Epithelial cell of esophagus (primary cell): ENCODE measurements at regions not wholly inside any gene's neighbourhood (a gene's known extent, or its start where the extent isn't known, plus 50 kb on each side); places are given as distances from the start of the nearest gene placed in this dataset.
A peak's percentile ranks its signal among the peaks of the same experiment; 100 is the strongest.

ENCODE experiments used
- DNase-seq: peaks from one replicate; pipeline ENCODE4 v3.0.0; 2010; ENCODE audit warnings: low read depth
- H3K4me3 ChIP-seq: 2 replicates; pipeline ENCODE4 v1.5.1; 2011; ENCODE audit warnings: mild to moderate bottlenecking, low read length, control low read depth
- CTCF ChIP-seq: IDR thresholded peaks from 2 replicates; pipeline ENCODE4 v1.5.1; 2011; ENCODE audit warnings: low read depth, mild to moderate bottlenecking, low read length, control low read depth, inconsistent platforms; ENCODE audit not compliant: insufficient read depth; ENCODE audit errors: missing control alignments

- no peak overlapping the region for H3K4me3 ChIP-seq
- no peak for DNase-seq
- TF ChIP-seq CTCF, result no peak
Observed at GRCh38 chr9:118957585-118957984, 411.6 kb downstream of the BRINP1 start.

- DNase-seq, result no peak
- TF ChIP-seq CTCF, result no peak
- no peak overlapping the region for H3K4me3 ChIP-seq
Observed at GRCh38 chr9:118959366-118959765, 409.9 kb downstream of the BRINP1 start.

- H3K4me3 ChIP-seq, result no peak overlapping the region
- peak; percentile 25 for DNase-seq
- TF ChIP-seq CTCF, result no peak
Observed at GRCh38 chr9:118961857-118962256, 407.4 kb downstream of the BRINP1 start.

- no peak for DNase-seq
- no peak overlapping the region for H3K4me3 ChIP-seq
- TF ChIP-seq CTCF, result no peak
Observed at GRCh38 chr9:118962426-118962825, 406.8 kb downstream of the BRINP1 start.

- TF ChIP-seq CTCF, result no peak
- no peak for DNase-seq
- no peak overlapping the region for H3K4me3 ChIP-seq
Observed at GRCh38 chr9:118963674-118964073, 405.6 kb downstream of the BRINP1 start.

- no peak for DNase-seq
- H3K4me3 ChIP-seq, result no peak overlapping the region
- TF ChIP-seq CTCF, result no peak
Observed at GRCh38 chr9:118967901-118968300, 401.3 kb downstream of the BRINP1 start.

GRCh38 chr9:118975736-118976135 is 393.5 kb downstream of the BRINP1 start:
- no peak overlapping the region for H3K4me3 ChIP-seq
- no peak for TF ChIP-seq CTCF
- DNase-seq, result no peak
